OCI-LY7 (cell line): ENCODE measurements at regions not wholly inside any gene's neighbourhood (a gene's known extent, or its start where the extent isn't known, plus 50 kb on each side); places are given as distances from the start of the nearest gene placed in this dataset.

Source experiments
- BruUV-seq: library from RNA; stranded (reverse); fragments of 400-500 nt; replicated peaks from 2 replicates; lab custom pipeline; 2021; lab: Mats Ljungman, UMichigan
- CTCF ChIA-PET: fragments of 300-600 bp; sonication (Branson Sonifier 250); formaldehyde crosslinking; loops from one replicate; lab custom pipeline; 2022; ENCODE audit warnings: antibody characterized with exemption; ENCODE audit not compliant: unreplicated experiment; lab: Charles Lee
- POLR2A ChIA-PET: fragments of 300-600 bp; sonication (Branson Sonifier 250); formaldehyde crosslinking; loops from one replicate; lab custom pipeline; 2022; ENCODE audit warnings: antibody characterized with exemption; lab: Charles Lee
- DNase-seq: peaks from one replicate; pipeline ENCODE4 v3.0.0-alpha.2; 2015; ENCODE audit warnings: low spot score
- H2AFZ ChIP-seq: fragments of 200-600 bp; sonication (generic), shearing (Covaris generic); 2 replicates; pipeline ENCODE4 v1.6.1; 2014; ENCODE audit warnings: mild to moderate bottlenecking, antibody characterized with exemption, low read length, moderate library complexity
- H3K27ac ChIP-seq: fragments of 200-600 bp; sonication (generic); 2 replicates; pipeline ENCODE4 v1.5.1; 2014; ENCODE audit warnings: mixed run types, low read depth, mild to moderate bottlenecking, moderate library complexity, low read length, inconsistent platforms; ENCODE audit not compliant: poor library complexity, severe bottlenecking
- H3K36me3 ChIP-seq: fragments of 200-600 bp; sonication (generic); 2 replicates; pipeline ENCODE4 v1.6.1; 2014; ENCODE audit warnings: mild to moderate bottlenecking, antibody characterized with exemption, low read length, moderate library complexity, mixed read lengths; ENCODE audit not compliant: insufficient read depth
- H3K4me1 ChIP-seq: fragments of 200-600 bp; sonication (generic); 2 replicates; pipeline ENCODE4 v1.5.1; 2014; ENCODE audit warnings: mild to moderate bottlenecking, low read length; ENCODE audit not compliant: insufficient read depth, poor library complexity, severe bottlenecking
- H3K4me2 ChIP-seq: fragments of 200-600 bp; sonication (generic); 2 replicates; pipeline ENCODE4 v1.6.1; 2014; ENCODE audit warnings: mild to moderate bottlenecking, low read length
- H3K4me3 ChIP-seq: fragments of 200-600 bp; sonication (generic); 2 replicates; pipeline ENCODE4 v1.5.1; 2014; ENCODE audit warnings: mild to moderate bottlenecking, low read depth, low read length; ENCODE audit not compliant: poor library complexity, severe bottlenecking
- H3K79me2 ChIP-seq: fragments of 200-600 bp; sonication (generic); 2 replicates; pipeline ENCODE4 v1.6.1; 2016; ENCODE audit warnings: low read depth, mild to moderate bottlenecking, low read length, moderate library complexity, mixed read lengths; ENCODE audit not compliant: insufficient read depth
- H3K9me2 ChIP-seq: fragments of 200-600 bp; sonication (generic); 2 replicates; pipeline ENCODE4 v1.6.1; 2016; ENCODE audit warnings: mild to moderate bottlenecking, low read length, mixed read lengths; ENCODE audit not compliant: insufficient read depth
- H3K9me3 ChIP-seq: fragments of 200-600 bp; sonication (generic); 2 replicates; pipeline ENCODE4 v1.6.1; 2014; ENCODE audit warnings: mild to moderate bottlenecking, mixed run types, low read length, mixed read lengths
- H4K20me1 ChIP-seq: fragments of 200-600 bp; sonication (generic); 2 replicates; pipeline ENCODE4 v1.6.1; 2014; ENCODE audit warnings: mild to moderate bottlenecking, antibody characterized with exemption, low read length, moderate library complexity, mixed read lengths; ENCODE audit not compliant: insufficient read depth
- EZH2phosphoT487 ChIP-seq: fragments of 200-600 bp; sonication (generic); IDR thresholded peaks from 2 replicates; pipeline ENCODE4 v1.6.1; 2018; ENCODE audit warnings: low read depth, borderline replicate concordance, mild to moderate bottlenecking, mixed run types, antibody characterized with exemption, low read length, moderate library complexity, mixed read lengths
- intact Hi-C: fragments of 100-400 bp; cut with micrococcal nuclease; formaldehyde crosslinking; loops from one replicate; pipeline ENCODE4 v1.10.0; 2022; ENCODE audit not compliant: unreplicated experiment
- TF ChIP-seq, protein P1 (sequence below): fragments of 200-600 bp; sonication (generic); conservative IDR thresholded peaks from 2 replicates; pipeline ENCODE4 v1.5.1; 2014; ENCODE audit warnings: mild to moderate bottlenecking, antibody characterized with exemption, low read length, moderate library complexity, mixed read lengths

DNA sequence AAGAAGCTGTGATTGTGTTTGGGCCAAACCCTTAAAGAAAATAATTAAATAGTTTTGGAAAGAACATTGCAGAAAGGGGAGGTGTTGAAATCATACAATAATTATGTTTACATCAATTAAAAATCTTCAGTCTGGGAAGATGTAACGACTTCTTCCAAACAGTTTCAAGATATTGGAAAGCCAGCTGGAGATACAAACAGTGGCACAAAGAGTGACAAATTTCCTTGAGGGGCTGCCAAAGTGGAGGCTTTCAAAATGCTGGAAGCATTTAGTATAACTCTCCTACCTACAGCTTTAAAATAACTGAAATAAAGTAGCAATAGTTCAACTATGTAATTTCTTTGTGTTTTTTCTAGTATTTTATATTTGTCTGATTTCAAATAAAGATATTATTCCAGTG lies 405.0 kb downstream of the DNAJB9 start:
- Histone ChIP-seq H3K4me3 (no peak overlapping the region), H3K4me2 (no peak overlapping the region), H3K9me3 (no peaks in the 10 kb centered on the region), H2AFZ (no peak overlapping the region), H3K79me2 (no peaks in the 10 kb centered on the region), H3K9me2 (no peaks in the 10 kb centered on the region), H3K36me3 (no peaks in the 10 kb centered on the region), H3K27ac (no peak overlapping the region), H3K4me1 (no peaks in the 10 kb centered on the region), H4K20me1 (no peaks in the 10 kb centered on the region)
- no TSS peak for BruUV-seq
- DNase-seq = no peak
- TF ChIP-seq EZH2phosphoT487 = no peak
- TF ChIP-seq, protein P1, sequence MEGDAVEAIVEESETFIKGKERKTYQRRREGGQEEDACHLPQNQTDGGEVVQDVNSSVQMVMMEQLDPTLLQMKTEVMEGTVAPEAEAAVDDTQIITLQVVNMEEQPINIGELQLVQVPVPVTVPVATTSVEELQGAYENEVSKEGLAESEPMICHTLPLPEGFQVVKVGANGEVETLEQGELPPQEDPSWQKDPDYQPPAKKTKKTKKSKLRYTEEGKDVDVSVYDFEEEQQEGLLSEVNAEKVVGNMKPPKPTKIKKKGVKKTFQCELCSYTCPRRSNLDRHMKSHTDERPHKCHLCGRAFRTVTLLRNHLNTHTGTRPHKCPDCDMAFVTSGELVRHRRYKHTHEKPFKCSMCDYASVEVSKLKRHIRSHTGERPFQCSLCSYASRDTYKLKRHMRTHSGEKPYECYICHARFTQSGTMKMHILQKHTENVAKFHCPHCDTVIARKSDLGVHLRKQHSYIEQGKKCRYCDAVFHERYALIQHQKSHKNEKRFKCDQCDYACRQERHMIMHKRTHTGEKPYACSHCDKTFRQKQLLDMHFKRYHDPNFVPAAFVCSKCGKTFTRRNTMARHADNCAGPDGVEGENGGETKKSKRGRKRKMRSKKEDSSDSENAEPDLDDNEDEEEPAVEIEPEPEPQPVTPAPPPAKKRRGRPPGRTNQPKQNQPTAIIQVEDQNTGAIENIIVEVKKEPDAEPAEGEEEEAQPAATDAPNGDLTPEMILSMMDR = no peak
- intact Hi-C loops = no loop called here
- ChIA-PET CTCF (no interaction called here), POLR2A (no interaction called here)

DNA sequence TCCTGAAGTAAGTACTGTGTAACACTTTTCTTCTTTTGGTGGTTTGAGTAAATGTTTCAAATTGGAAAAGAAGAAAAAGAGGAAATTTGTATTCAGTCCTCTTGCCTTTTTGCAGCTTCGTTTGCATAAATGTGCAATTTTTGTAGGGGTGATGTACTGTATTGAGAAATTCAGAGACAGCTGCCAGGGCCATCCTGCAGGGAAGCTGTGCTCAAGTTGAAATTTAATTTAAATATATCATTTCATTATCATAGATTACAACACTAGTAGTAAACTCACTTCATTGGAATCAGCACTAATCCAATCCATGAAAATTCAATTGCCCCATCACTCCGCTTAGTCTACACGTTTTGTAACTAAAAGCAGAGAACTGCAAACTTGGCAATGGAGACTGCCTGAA lies 415.4 kb downstream of the DNAJB9 start:
- Histone ChIP-seq H3K27ac (no peak overlapping the region), H4K20me1 (no peaks in the 10 kb centered on the region), H3K36me3 (no peaks in the 10 kb centered on the region), H2AFZ (no peak overlapping the region), H3K9me2 (no peaks in the 10 kb centered on the region), H3K4me1 (no peaks in the 10 kb centered on the region), H3K9me3 (no peaks in the 10 kb centered on the region), H3K4me2 (no peak overlapping the region), H3K79me2 (no peaks in the 10 kb centered on the region), H3K4me3 (no peak overlapping the region)
- BruUV-seq = no TSS peak
- ChIA-PET POLR2A (interaction anchor here (0.8 kb wide), 1 partner anchor 656 kb away, joined by 3 read pairs; no protein-coding TSS in a partner anchor), CTCF (no interaction called here)
- intact Hi-C loops = no loop called here
- no peak for DNase-seq
- TF ChIP-seq EZH2phosphoT487 = no peak
- TF ChIP-seq, protein P1 = no peak

DNA sequence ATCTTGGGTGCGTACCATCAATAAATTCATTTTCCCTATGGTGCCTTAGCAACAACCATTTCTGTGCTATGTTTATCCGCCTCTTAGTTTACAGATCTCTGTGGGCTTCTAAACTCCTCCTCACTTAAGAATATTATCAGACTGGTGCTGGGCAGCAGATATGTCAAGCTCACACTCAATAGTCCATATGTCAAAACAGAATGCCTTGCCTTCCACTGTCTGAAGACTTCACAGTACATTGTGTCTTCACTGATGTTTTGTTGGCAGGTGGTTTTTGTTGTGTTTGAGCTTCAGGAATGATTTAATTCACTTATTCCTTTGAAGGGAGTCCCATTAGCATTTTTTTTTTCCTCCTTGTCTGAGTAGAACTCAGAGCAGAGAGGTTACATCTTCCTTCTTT lies 419.6 kb downstream of the DNAJB9 start:
- ChIA-PET POLR2A (no interaction called here), CTCF (no interaction called here)
- BruUV-seq = no TSS peak

More for the DNA sequence above, 419.6 kb downstream of the DNAJB9 start:
- Histone ChIP-seq H3K36me3 (no peaks in the 10 kb centered on the region), H3K79me2 (no peaks in the 10 kb centered on the region), H3K27ac (no peak overlapping the region), H3K4me3 (no peak overlapping the region), H4K20me1 (no peaks in the 10 kb centered on the region), H3K9me3 (no peaks in the 10 kb centered on the region), H3K4me2 (no peak overlapping the region), H3K9me2 (no peaks in the 10 kb centered on the region), H3K4me1 (no peaks in the 10 kb centered on the region), H2AFZ (no peak overlapping the region)
- TF ChIP-seq, protein P1 = no peak
- no peak for TF ChIP-seq EZH2phosphoT487
- no peak for DNase-seq
- intact Hi-C loops = no loop called here
